ENCODE measurements at regions not wholly inside any gene's neighbourhood (a gene's known extent, or its start where the extent isn't known, plus 50 kb on each side); places are given as distances from the start of the nearest gene placed in this dataset.

- DNase-seq (ENCODE audit: low spot score), result no peak
These were observed 65.7 kb upstream of the SLC38A2 start for GRCh38 chr12:46438256-46438655.

DNA sequence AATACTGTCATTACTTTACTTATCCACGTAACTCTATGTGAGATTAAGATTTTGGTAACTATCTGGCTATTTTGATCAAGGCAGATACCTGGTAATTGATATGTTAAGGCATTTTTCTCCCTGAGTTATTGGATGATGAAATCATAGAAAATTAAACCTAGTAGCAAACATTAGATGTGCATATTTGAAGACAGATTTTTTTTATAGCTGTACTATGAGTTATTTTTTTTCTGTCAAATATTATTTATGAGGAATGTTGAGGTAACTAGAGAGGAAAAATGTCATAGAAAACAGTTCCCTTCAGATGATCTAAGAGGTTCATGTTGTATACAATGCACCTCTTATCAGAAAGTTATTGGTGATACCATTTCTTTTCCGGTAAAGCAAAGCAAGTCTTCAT is 64.9 kb upstream of the SLC38A2 start:
- ATAC-seq (no peak), DNase-seq (ENCODE audit: low spot score) (no peak)

More at GRCh38 chr12:46438256-46438655, 65.7 kb upstream of the SLC38A2 start:
- no peak for ATAC-seq

DNA sequence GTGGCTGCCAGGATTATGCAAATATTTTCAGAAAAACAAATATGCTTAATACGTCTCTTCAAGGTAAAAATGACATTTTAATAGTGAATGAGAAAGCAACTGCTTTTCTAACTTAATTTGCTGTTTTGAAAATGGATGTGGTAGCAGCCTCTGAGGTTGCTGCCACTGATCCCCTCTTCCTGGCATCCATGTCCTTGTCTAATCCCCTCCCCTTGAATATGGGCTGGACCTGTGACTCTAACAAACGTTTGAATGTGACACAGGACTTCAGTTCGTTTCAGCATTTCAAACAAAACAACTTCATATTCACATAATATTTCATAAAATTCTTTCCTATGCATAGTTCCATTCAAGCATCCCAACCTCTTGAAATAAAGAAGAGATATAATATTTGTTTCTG is 64.2 kb upstream of the SLC38A2 start:
- ATAC-seq (no peak), DNase-seq (ENCODE audit: low spot score) (no peak)

DNA sequence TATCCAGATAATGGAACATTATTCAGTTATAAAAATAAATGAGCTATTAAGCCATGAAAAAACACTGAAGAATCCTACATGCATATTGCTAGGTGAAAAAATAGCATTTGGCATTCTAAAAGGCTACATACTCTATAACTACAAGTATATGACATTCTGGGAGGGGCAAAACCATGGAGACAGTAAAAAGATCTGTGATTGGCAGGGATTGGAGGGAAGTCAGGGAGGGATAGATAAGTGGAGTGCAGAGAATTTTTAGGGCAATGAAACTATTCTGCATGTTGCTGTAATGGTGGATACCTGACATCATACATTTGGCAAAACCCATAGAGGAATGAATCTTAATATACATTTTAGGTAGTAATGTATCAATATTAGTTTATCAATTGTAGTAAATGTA is 63.1 kb upstream of the SLC38A2 start:
- no peak for ATAC-seq
- DNase-seq (ENCODE audit: low spot score), result no peak

DNA sequence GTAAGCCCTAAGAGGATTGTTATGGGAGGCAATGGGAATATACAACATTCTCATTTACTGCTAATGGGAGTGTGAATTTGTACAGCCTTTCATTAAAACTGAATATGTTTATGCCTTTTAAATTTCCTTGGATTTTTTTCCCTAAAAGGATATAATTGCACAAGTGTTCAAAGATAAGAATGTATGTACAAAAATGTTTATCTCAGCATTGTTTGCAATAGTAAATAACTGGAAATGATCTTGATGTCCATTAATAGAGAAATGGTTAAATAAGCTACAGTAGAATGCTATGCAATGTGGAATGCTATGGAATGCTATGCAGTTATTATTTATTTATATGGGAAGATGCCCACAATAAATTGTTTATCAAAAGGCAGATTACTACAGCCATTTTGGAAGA is 62.5 kb upstream of the SLC38A2 start:
- ATAC-seq, result no peak
- DNase-seq (ENCODE audit: low spot score), result no peak

DNA sequence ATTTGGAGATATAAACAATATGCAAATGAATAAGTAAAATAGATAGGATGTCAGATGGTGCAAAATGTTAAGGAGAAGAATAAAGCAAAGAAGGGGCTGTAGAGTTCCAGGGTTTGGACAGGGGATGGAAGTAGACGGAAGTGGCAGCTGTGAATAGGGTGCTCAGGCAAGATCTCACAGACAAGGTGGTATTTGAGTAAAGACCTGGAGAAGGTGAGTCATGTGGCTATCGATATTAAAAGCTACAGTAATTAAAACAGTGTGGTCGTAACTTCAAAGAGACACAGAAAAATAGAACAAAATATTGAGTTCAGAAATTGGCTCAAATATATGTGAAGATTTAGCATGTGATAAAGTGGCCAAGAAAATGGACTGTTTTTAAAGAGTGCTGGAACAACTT is 61.3 kb upstream of the SLC38A2 start:
- DNase-seq (ENCODE audit: low spot score) (no peak), ATAC-seq (no peak)

DNA sequence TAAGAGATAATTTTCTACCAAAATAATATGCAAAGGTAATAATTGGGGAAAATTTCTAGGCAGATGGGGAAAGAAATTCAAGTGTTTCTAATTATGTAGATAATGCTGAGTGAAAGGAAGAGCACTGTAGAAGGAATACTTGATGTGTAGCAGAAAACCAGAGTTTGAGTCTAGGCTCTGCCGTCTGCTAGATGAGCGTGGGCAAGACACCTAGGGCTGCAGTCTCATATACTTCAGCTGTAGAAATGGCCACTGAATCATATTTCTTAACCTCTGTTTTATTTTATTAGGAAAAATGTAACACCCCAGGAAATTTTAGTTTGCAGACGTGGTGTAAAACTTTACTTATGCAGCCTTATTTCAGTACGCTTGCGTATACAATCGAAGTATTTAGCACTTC is 59.8 kb upstream of the SLC38A2 start:
- DNase-seq (ENCODE audit: low spot score) (no peak), ATAC-seq (no peak)

GRCh38 chr12:46430340-46430948 is 57.9 kb upstream of the SLC38A2 start:
- no peak for DNase-seq (ENCODE audit: low spot score)
- peak; percentile 91 for ATAC-seq
